ENCODE measurements at regions not wholly inside any gene's neighbourhood (a gene's known extent, or its start where the extent isn't known, plus 50 kb on each side); places are given as distances from the start of the nearest gene placed in this dataset.

DNA sequence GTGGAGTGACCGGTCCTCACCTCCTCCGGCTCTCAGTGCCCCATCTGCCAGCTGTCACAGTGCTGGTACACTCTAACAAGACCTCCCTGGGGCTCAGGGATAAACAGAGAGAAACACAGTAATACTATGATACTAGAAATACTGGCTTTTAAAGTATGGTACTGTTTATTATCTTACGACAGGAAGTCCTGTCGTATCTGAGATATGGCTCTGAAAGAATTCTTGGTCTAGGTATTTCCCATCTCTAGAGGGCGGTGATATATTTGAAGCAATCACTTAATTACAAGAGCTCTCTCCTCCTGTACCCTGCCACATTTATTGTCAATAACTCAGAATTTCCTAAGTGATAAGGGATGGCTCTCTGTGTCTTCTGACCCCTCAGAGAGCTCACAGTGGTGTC, 119.1 kb downstream of the RRM1 start:
- no peak overlapping the region for H2BK120ac ChIP-seq (ENCODE audit: low read depth, low read length, poor library complexity, severe bottlenecking)
- no peak overlapping the region for H2AK5ac ChIP-seq (ENCODE audit: insufficient read length, low read length)
- no peak overlapping the region for H2BK20ac ChIP-seq (ENCODE audit: low read depth, low read length, poor library complexity, severe bottlenecking)
- H3K9me3 Mint-ChIP-seq, result no peaks in the 10 kb centered on the region
- no peak overlapping the region for H2BK12ac ChIP-seq (ENCODE audit: insufficient read length, low read depth, low read length)
- H3K27me3 ChIP-seq (ENCODE audit: insufficient read depth, low read length), result no peaks in the 10 kb centered on the region; the same call in 1 of the 2 replicates
- H4K5ac ChIP-seq (ENCODE audit: insufficient read length, low read depth, low read length), result no peak overlapping the region
- no peak for TF ChIP-seq CTCF (conservative IDR thresholded peaks at IDR 0.05)
- H2BK5ac ChIP-seq (ENCODE audit: insufficient read length, low read length), result no peak overlapping the region
- H3K56ac ChIP-seq (ENCODE audit: insufficient read length, low read depth, low read length), result no peak overlapping the region
- H3K9me3 ChIP-seq (ENCODE audit: control insufficient read depth, low read depth, low read length), result no peaks in the 10 kb centered on the region
- H2AFZ ChIP-seq (ENCODE audit: low read length), result no peak overlapping the region
- no peaks in the 10 kb centered on the region for H3K4me1 ChIP-seq (ENCODE audit: insufficient read depth, low read length)
- H3K4me2 ChIP-seq (ENCODE audit: insufficient read depth, insufficient read length, low read length), result no peak overlapping the region
- H3T11ph ChIP-seq (ENCODE audit: low read length), result no peak overlapping the region
- H3K23me2 ChIP-seq (ENCODE audit: insufficient read length, low read depth, low read length, poor library complexity, severe bottlenecking), result peaks cover 3% of the 10 kb centered on the region
- H3K27ac Mint-ChIP-seq, result no peak overlapping the region; a peak in 1 of 7 replicates
- H3K18ac ChIP-seq (ENCODE audit: insufficient read length, low read depth, low read length), result no peak overlapping the region
- H3K9ac ChIP-seq (ENCODE audit: extremely low read depth, insufficient read length, low read length), result no peak overlapping the region
- H2BK15ac ChIP-seq (ENCODE audit: low read depth, low read length), result no peak overlapping the region
- DNase-seq, result no peak
- H3K23ac ChIP-seq (ENCODE audit: insufficient read length, low read depth, low read length), result no peak overlapping the region
- H4K8ac ChIP-seq (replicated peaks; ENCODE audit: insufficient read length, low read depth, low read length), result no peak overlapping the region
- no peaks in the 10 kb centered on the region for H3K36me3 Mint-ChIP-seq (ENCODE audit: insufficient read depth in 1 of 3, low read depth in 3 of 3)
- no peaks in the 10 kb centered on the region for H4K20me1 ChIP-seq (ENCODE audit: control insufficient read depth, insufficient read depth, insufficient read length)
- H3K14ac ChIP-seq (ENCODE audit: insufficient read depth, low read length), result no peak overlapping the region
- no peak overlapping the region for H4K91ac ChIP-seq (ENCODE audit: insufficient read length, low read depth, low read length)
- no peak overlapping the region for H3K4ac ChIP-seq (ENCODE audit: low read depth, low read length)
- no peak overlapping the region; a peak in 1 of 5 replicates for H3K4me3 Mint-ChIP-seq
- peaks cover 25% of the 10 kb centered on the region for H3K27me3 Mint-ChIP-seq (ENCODE audit: low read depth)
- no peak overlapping the region for H3K27ac ChIP-seq (ENCODE audit: insufficient read length, low read depth, low read length)
- no CpG with 5 or more reads among the region's 5 CpGs for WGBS (ENCODE audit: extremely low coverage, insufficient read length, low lambda C conversion rate)
- no peaks in the 10 kb centered on the region for H3K79me2 ChIP-seq (ENCODE audit: insufficient read depth, low read length)
- H3K79me1 ChIP-seq (ENCODE audit: insufficient read depth, low read depth, low read length, poor library complexity, severe bottlenecking), result no peaks in the 10 kb centered on the region
- H3K4me1 Mint-ChIP-seq, result peaks cover 6 to 10% of the 10 kb centered on the region in 2 experiments
